ENCODE measurements at regions not wholly inside any gene's neighbourhood (a gene's known extent, or its start where the extent isn't known, plus 50 kb on each side); places are given as distances from the start of the nearest gene placed in this dataset.

DNA sequence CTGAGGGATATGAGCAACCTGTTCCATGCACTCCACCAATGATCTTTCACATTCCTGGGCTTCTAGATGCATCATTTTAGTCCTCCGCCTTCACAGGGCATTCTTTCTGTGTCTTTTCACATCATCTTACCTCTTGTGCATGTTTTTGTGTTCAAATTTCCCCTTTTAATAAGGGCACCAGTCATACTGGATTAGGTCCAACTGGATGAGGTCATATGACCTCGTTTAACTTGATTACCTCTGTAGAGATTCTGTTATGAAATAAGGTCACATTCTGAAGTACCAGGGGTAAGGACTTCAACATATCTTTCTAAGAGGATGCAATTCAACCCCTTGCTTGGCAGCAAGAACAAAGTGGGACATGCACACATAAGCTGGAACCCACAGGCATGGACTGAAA lies 335.3 kb upstream of the TLE4 start:
- no peaks in the 10 kb centered on the region for H3K79me2 ChIP-seq (ENCODE audit: low read length)
- no peak overlapping the region for H3K4me3 ChIP-seq (ENCODE audit: low read length)
- no peaks in the 10 kb centered on the region for H4K20me1 ChIP-seq (ENCODE audit: insufficient read depth, low read length)
- no peak overlapping the region for H2AFZ ChIP-seq (ENCODE audit: low read length)
- H3K27me3 ChIP-seq (replicated peaks; ENCODE audit: insufficient read depth, low read length), result no peaks in the 10 kb centered on the region
- no peaks in the 10 kb centered on the region for H3K4me1 ChIP-seq (ENCODE audit: low read length)
- no peak overlapping the region for H3K9ac ChIP-seq (ENCODE audit: low read length)
- H3K4me2 ChIP-seq (ENCODE audit: low read depth, low read length), result no peak overlapping the region
- H3K27ac ChIP-seq (ENCODE audit: low read length), result no peak overlapping the region
- H3F3A ChIP-seq (ENCODE audit: insufficient read depth, low read length), result no peaks in the 10 kb centered on the region
- TF ChIP-seq EZH2phosphoT487 (IDR thresholded peaks at IDR 0.05; ENCODE audit: low read length) (no peak), EZH2 (optimal IDR thresholded peaks at IDR 0.05; ENCODE audit: low read depth, low read length) (no peak)
- TF ChIP-seq, protein P1, sequence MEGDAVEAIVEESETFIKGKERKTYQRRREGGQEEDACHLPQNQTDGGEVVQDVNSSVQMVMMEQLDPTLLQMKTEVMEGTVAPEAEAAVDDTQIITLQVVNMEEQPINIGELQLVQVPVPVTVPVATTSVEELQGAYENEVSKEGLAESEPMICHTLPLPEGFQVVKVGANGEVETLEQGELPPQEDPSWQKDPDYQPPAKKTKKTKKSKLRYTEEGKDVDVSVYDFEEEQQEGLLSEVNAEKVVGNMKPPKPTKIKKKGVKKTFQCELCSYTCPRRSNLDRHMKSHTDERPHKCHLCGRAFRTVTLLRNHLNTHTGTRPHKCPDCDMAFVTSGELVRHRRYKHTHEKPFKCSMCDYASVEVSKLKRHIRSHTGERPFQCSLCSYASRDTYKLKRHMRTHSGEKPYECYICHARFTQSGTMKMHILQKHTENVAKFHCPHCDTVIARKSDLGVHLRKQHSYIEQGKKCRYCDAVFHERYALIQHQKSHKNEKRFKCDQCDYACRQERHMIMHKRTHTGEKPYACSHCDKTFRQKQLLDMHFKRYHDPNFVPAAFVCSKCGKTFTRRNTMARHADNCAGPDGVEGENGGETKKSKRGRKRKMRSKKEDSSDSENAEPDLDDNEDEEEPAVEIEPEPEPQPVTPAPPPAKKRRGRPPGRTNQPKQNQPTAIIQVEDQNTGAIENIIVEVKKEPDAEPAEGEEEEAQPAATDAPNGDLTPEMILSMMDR (IDR thresholded peaks at IDR 0.05; ENCODE audit: low read length), result no peak
- no peaks in the 10 kb centered on the region for H3K9me2 ChIP-seq (replicated peaks; ENCODE audit: insufficient read depth, low read length)
- H3K9me3 ChIP-seq (replicated peaks; ENCODE audit: insufficient read depth, low read length), result no peaks in the 10 kb centered on the region
- H3K36me3 ChIP-seq (replicated peaks; ENCODE audit: insufficient read depth, low read length), result no peaks in the 10 kb centered on the region
- DNase-seq, result no peak

DNA sequence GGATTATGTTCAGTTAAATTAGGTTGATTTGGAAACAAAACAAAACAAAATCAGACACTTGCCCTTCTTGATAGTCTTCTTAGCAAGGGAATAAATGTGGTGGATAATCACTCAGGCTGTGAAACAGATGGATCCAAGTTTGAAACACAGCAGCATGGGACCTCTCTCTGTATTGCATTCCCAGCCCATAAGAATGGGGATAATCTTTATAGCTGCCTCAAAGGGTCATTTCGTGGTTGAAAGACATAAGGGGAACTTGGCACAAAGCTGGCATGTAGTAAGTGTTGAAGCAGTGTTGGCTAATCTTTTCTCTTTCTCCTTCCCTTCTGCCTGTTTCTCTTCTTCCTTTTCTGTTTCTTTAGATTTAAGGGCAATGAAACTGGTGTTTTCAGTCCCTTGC lies 333.9 kb upstream of the TLE4 start:
- Histone ChIP-seq H3K9me2 (replicated peaks; ENCODE audit: insufficient read depth, low read length) (no peaks in the 10 kb centered on the region), H3K9me3 (replicated peaks; ENCODE audit: insufficient read depth, low read length) (no peaks in the 10 kb centered on the region), H4K20me1 (ENCODE audit: insufficient read depth, low read length) (no peaks in the 10 kb centered on the region), H3K4me2 (ENCODE audit: low read depth, low read length) (no peak overlapping the region), H2AFZ (ENCODE audit: low read length) (no peak overlapping the region), H3K4me3 (ENCODE audit: low read length) (no peak overlapping the region), H3K27ac (ENCODE audit: low read length) (no peak overlapping the region), H3K4me1 (ENCODE audit: low read length) (no peaks in the 10 kb centered on the region), H3K36me3 (replicated peaks; ENCODE audit: insufficient read depth, low read length) (no peaks in the 10 kb centered on the region), H3K79me2 (ENCODE audit: low read length) (no peaks in the 10 kb centered on the region), H3F3A (ENCODE audit: insufficient read depth, low read length) (no peaks in the 10 kb centered on the region), H3K27me3 (replicated peaks; ENCODE audit: insufficient read depth, low read length) (no peaks in the 10 kb centered on the region), H3K9ac (ENCODE audit: low read length) (no peak overlapping the region)
- no peak for DNase-seq
- TF ChIP-seq, protein P1 (IDR thresholded peaks at IDR 0.05; ENCODE audit: low read length), result no peak
- TF ChIP-seq EZH2 (optimal IDR thresholded peaks at IDR 0.05; ENCODE audit: low read depth, low read length) (no peak), EZH2phosphoT487 (IDR thresholded peaks at IDR 0.05; ENCODE audit: low read length) (no peak)

DNA sequence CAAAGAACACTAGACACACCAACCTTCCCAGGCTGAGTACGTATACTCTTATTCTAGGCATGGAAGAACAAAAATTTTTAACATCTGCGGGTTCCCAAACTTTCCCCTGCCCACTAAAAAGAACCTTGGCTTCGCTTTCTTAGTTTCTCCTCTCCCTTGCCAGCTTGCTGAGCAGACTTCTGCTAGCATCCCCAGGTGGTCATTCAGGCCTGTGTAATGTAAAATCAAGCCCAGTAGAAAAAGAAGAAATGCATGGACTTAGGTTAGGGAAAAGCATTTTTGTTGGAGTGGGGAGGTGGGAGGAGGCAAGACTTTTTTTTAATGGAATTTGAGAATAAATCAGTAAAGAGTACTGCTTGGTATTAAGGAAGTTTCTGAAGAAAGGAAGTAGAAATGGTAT lies 331.0 kb upstream of the TLE4 start:
- Histone ChIP-seq H3K4me3 (ENCODE audit: low read length) (no peak overlapping the region), H3K9ac (ENCODE audit: low read length) (no peak overlapping the region), H3K9me3 (replicated peaks; ENCODE audit: insufficient read depth, low read length) (no peaks in the 10 kb centered on the region), H3F3A (ENCODE audit: insufficient read depth, low read length) (no peaks in the 10 kb centered on the region), H3K4me2 (ENCODE audit: low read depth, low read length) (no peak overlapping the region), H2AFZ (ENCODE audit: low read length) (no peak overlapping the region), H3K9me2 (replicated peaks; ENCODE audit: insufficient read depth, low read length) (no peaks in the 10 kb centered on the region), H3K36me3 (replicated peaks; ENCODE audit: insufficient read depth, low read length) (no peaks in the 10 kb centered on the region), H3K79me2 (ENCODE audit: low read length) (no peaks in the 10 kb centered on the region), H3K27ac (ENCODE audit: low read length) (no peak overlapping the region), H4K20me1 (ENCODE audit: insufficient read depth, low read length) (no peaks in the 10 kb centered on the region), H3K27me3 (replicated peaks; ENCODE audit: insufficient read depth, low read length) (no peaks in the 10 kb centered on the region), H3K4me1 (ENCODE audit: low read length) (no peaks in the 10 kb centered on the region)
- no peak for TF ChIP-seq EZH2 (optimal IDR thresholded peaks at IDR 0.05; ENCODE audit: low read depth, low read length)
- no peak for TF ChIP-seq EZH2phosphoT487 (IDR thresholded peaks at IDR 0.05; ENCODE audit: low read length)
- TF ChIP-seq, protein P1 (IDR thresholded peaks at IDR 0.05; ENCODE audit: low read length), result no peak
- no peak for DNase-seq
